Keratinocyte (primary cell): ENCODE measurements at regions not wholly inside any gene's neighbourhood (a gene's known extent, or its start where the extent isn't known, plus 50 kb on each side); places are given as distances from the start of the nearest gene placed in this dataset.

Experiments
- DNase-seq: peaks from one replicate; pipeline ENCODE4 v3.0.0-alpha.2; 2011; ENCODE audit warnings: low read depth, missing footprints, low spot score
- FAIRE-seq: peaks from 2 replicates; lab custom pipeline; 2011; peaks lifted over from hg19 to GRCh38; lab: Jason Lieb, UNC
- H2AFZ ChIP-seq: 2 replicates; pipeline ENCODE4 v1.6.0; 2012; ENCODE audit warnings: low read length, control low read depth, inconsistent platforms; ENCODE audit not compliant: control insufficient read depth
- H3K27ac ChIP-seq: 2 replicates; pipeline ENCODE4 v1.5.1; 2011; ENCODE audit warnings: low read length; ENCODE audit not compliant: control insufficient read depth, insufficient read depth
- H3K27me3 ChIP-seq: 3 replicates; pipeline ENCODE4 v1.6.0; 2011; ENCODE audit warnings: low read length; ENCODE audit not compliant: control insufficient read depth, insufficient read depth; ENCODE audit errors: extremely low read depth
- H3K36me3 ChIP-seq, 2 experiments: 2 replicates in 1 of 2; 3 replicates in 1 of 2; pipeline ENCODE4 v1.5.1; 2011; ENCODE audit warnings: low read length in 2 of 2, mild to moderate bottlenecking in 1 of 2; ENCODE audit not compliant: control insufficient read depth in 2 of 2, insufficient read depth in 2 of 2; ENCODE audit errors: extremely low read depth in 1 of 2
- H3K4me1 ChIP-seq: 3 replicates; pipeline ENCODE4 v1.5.1; 2011; ENCODE audit warnings: low read length; ENCODE audit not compliant: control insufficient read depth, insufficient read depth; ENCODE audit errors: extremely low read depth
- H3K4me2 ChIP-seq: 3 replicates; pipeline ENCODE4 v1.6.0; 2011; ENCODE audit warnings: low read depth, low read length; ENCODE audit not compliant: control insufficient read depth, insufficient read depth; ENCODE audit errors: extremely low read depth
- H3K4me3 ChIP-seq, 3 experiments: fragments of 200-600 bp in 1 of 3; sonication (generic) in 1 of 3; 2 replicates in 2 of 3; 3 replicates in 1 of 3; pipeline ENCODE4 v1.5.1; 2011 to 2016; ENCODE audit warnings: low read length in 3 of 3, mild to moderate bottlenecking in 3 of 3, control low read depth in 2 of 3, inconsistent platforms in 1 of 3, low read depth in 1 of 3, mixed read lengths in 1 of 3, mixed run types in 1 of 3, moderate library complexity in 1 of 3; ENCODE audit not compliant: control insufficient read depth in 2 of 3, insufficient read depth in 2 of 3; ENCODE audit errors: extremely low read depth in 1 of 3
- H3K79me2 ChIP-seq: 2 replicates; pipeline ENCODE4 v1.6.0; 2012; ENCODE audit warnings: low read length; ENCODE audit not compliant: control insufficient read depth, insufficient read depth
- H3K9ac ChIP-seq: 3 replicates; pipeline ENCODE4 v1.6.0; 2011; ENCODE audit warnings: low read length; ENCODE audit not compliant: control insufficient read depth, insufficient read depth; ENCODE audit errors: extremely low read depth
- H3K9me1 ChIP-seq: 3 replicates; pipeline ENCODE4 v1.6.0; 2011; ENCODE audit warnings: low read length; ENCODE audit not compliant: control insufficient read depth, insufficient read depth; ENCODE audit errors: extremely low read depth
- H3K9me3 ChIP-seq: 2 replicates; pipeline ENCODE4 v1.5.1; 2012; ENCODE audit warnings: low read depth, low read length; ENCODE audit not compliant: control insufficient read depth
- H4K20me1 ChIP-seq: 3 replicates; pipeline ENCODE4 v1.6.0; 2011; ENCODE audit warnings: low read length; ENCODE audit not compliant: control insufficient read depth, insufficient read depth; ENCODE audit errors: extremely low read depth
- EZH2 ChIP-seq: IDR thresholded peaks from one replicate; pipeline ENCODE4 v1.6.1; 2012; ENCODE audit warnings: inconsistent platforms, mild to moderate bottlenecking, low read length, moderate library complexity
- dilution Hi-C: fragments of 300-500 bp; cut with MboI; formaldehyde crosslinking; loops from one replicate; pipeline ENCODE4 v1.7.0; 2020; ENCODE audit warnings: low sequenced_read_pairs; ENCODE audit not compliant: extremely low pct_ligation_motif_present
- TF ChIP-seq, protein P1 (sequence below), 3 experiments: IDR thresholded peaks in 1 of 3; conservative IDR thresholded peaks in 1 of 3; optimal IDR thresholded peaks in 1 of 3; 2 replicates in 2 of 3; 3 replicates in 1 of 3; pipeline versions ENCODE3 to v1.5.1; 2011; ENCODE audit warnings: low read length in 3 of 3, mild to moderate bottlenecking in 3 of 3, moderate library complexity in 2 of 3, control low read depth in 1 of 3, inconsistent platforms in 1 of 3; ENCODE audit not compliant: insufficient read depth in 2 of 3; ENCODE audit errors: extremely low read depth in 1 of 3

DNA sequence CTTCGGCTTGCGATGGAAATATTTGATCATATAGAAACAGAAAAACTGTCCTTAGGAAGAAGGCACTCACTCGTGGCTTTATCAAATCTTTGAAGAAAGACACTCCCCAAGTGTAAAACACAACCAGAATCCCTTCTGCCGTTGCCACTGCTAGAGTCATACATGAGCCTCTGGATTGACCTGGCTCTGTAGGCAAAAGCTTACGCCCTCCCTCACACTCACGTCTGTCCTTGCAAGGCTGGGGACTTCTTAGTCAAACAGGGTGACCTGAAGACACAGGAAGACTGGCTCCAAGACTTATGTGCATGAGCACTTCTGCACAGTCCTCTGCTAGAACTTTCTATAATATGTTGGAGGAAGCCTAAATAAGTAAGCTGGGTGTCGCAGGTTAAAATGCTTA lies 135.4 kb upstream of the MDFIC start:
- Histone ChIP-seq H3K79me2 (no peaks in the 10 kb centered on the region), H3K4me1 (peaks cover 17% of the 10 kb centered on the region), H3K27ac (no peak overlapping the region), H2AFZ (no peak overlapping the region), H3K9ac (no peak overlapping the region), H3K9me1 (no peaks in the 10 kb centered on the region), H3K4me2 (no peak overlapping the region), H3K9me3 (no peaks in the 10 kb centered on the region), H4K20me1 (no peaks in the 10 kb centered on the region), H3K27me3 (no peaks in the 10 kb centered on the region), H3K36me3 (no peaks in the 10 kb centered on the region), H3K4me3 (no peak overlapping the region)
- TF ChIP-seq, protein P1, sequence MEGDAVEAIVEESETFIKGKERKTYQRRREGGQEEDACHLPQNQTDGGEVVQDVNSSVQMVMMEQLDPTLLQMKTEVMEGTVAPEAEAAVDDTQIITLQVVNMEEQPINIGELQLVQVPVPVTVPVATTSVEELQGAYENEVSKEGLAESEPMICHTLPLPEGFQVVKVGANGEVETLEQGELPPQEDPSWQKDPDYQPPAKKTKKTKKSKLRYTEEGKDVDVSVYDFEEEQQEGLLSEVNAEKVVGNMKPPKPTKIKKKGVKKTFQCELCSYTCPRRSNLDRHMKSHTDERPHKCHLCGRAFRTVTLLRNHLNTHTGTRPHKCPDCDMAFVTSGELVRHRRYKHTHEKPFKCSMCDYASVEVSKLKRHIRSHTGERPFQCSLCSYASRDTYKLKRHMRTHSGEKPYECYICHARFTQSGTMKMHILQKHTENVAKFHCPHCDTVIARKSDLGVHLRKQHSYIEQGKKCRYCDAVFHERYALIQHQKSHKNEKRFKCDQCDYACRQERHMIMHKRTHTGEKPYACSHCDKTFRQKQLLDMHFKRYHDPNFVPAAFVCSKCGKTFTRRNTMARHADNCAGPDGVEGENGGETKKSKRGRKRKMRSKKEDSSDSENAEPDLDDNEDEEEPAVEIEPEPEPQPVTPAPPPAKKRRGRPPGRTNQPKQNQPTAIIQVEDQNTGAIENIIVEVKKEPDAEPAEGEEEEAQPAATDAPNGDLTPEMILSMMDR (optimal IDR thresholded peaks at IDR 0.05 in 1 of 3, IDR thresholded peaks at IDR 0.05 in 1 of 3, conservative IDR thresholded peaks at IDR 0.05 in 1 of 3; ENCODE audit: extremely low read depth in 1 of 3, insufficient read depth in 2 of 3, low read length in 3 of 3), result no peak
- TF ChIP-seq EZH2, result no peak
- DNase-seq (no peak), FAIRE-seq (no peak)
- dilution Hi-C loops, result no loop called here

DNA sequence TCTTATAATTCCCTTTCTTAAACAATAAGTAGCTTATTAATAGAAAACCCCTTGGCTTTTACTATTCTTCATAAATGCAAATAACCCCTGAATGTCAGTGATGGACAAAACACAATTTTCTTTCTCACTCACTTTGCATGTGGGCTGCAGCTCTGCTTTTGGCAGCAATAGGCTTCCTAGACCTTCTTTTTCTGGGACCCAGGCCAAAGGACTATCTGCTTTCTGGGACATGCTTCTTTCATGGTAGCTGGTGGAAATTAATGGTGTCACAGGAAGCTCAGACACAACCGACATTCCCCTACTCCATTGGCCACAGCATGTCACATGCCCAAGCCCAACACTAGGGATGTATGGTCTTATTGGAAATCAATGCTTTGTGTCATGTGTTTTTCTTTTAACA lies 134.3 kb upstream of the MDFIC start:
- no peak overlapping the region for H3K9ac ChIP-seq
- no peak overlapping the region for H3K4me3 ChIP-seq
- no peaks in the 10 kb centered on the region for H3K9me1 ChIP-seq
- H3K27me3 ChIP-seq, result no peaks in the 10 kb centered on the region
- no peak overlapping the region for H3K27ac ChIP-seq
- no peaks in the 10 kb centered on the region for H3K79me2 ChIP-seq
- peaks cover 17% of the 10 kb centered on the region for H3K4me1 ChIP-seq
- TF ChIP-seq, protein P1 (optimal IDR thresholded peaks at IDR 0.05 in 1 of 3, IDR thresholded peaks at IDR 0.05 in 1 of 3, conservative IDR thresholded peaks at IDR 0.05 in 1 of 3; ENCODE audit: extremely low read depth in 1 of 3, insufficient read depth in 2 of 3, low read length in 3 of 3), result no peak
- TF ChIP-seq EZH2, result no peak
- H3K4me2 ChIP-seq, result no peak overlapping the region
- no peak overlapping the region for H2AFZ ChIP-seq
- H4K20me1 ChIP-seq, result no peaks in the 10 kb centered on the region
- H3K9me3 ChIP-seq, result no peaks in the 10 kb centered on the region
- FAIRE-seq (no peak), DNase-seq (no peak)
- dilution Hi-C loops, result no loop called here
- no peaks in the 10 kb centered on the region for H3K36me3 ChIP-seq
